ENCODE measurements at regions not wholly inside any gene's neighbourhood (a gene's known extent, or its start where the extent isn't known, plus 50 kb on each side); places are given as distances from the start of the nearest gene placed in this dataset.

- no peaks in the 10 kb centered on the region for H3K9me3 ChIP-seq (replicated peaks; ENCODE audit: control insufficient read depth, low read depth, low read length)
- H3K27me3 ChIP-seq (ENCODE audit: control insufficient read depth, insufficient read depth, low read length), result no peaks in the 10 kb centered on the region
- H3K27ac ChIP-seq (ENCODE audit: low read length), result no peak overlapping the region
- H3K4me3 ChIP-seq (ENCODE audit: low read length), result no peak overlapping the region
- no peaks in the 10 kb centered on the region for H3K36me3 ChIP-seq (ENCODE audit: control insufficient read depth, insufficient read depth, low read length)
- H3K4me1 ChIP-seq (ENCODE audit: control insufficient read depth, insufficient read depth, low read length), result peaks cover 10% of the 10 kb centered on the region
- 10% methylated on average over 4 of the region's 5 CpGs for WGBS (ENCODE audit: insufficient coverage)
- peak; percentile 80 for DNase-seq
These were observed 140.5 kb downstream of the ST6GAL2 start for GRCh38 chr2:106745468-106745867.

GRCh38 chr2:106749823-106750222 lies 136.1 kb downstream of the ST6GAL2 start:
- Histone ChIP-seq H3K27ac (ENCODE audit: low read length) (no peak overlapping the region), H3K36me3 (ENCODE audit: control insufficient read depth, insufficient read depth, low read length) (no peaks in the 10 kb centered on the region), H3K27me3 (ENCODE audit: control insufficient read depth, insufficient read depth, low read length) (no peaks in the 10 kb centered on the region), H3K4me3 (ENCODE audit: low read length) (no peak overlapping the region), H3K9me3 (replicated peaks; ENCODE audit: control insufficient read depth, low read depth, low read length) (peaks cover 4% of the 10 kb centered on the region), H3K4me1 (ENCODE audit: control insufficient read depth, insufficient read depth, low read length) (peaks cover 10% of the 10 kb centered on the region)
- DNase-seq, result no peak
- WGBS (ENCODE audit: insufficient coverage), result 100% methylated on average over 1 of the region's 2 CpGs

Data from muscle of leg (tissue), 3 donors.